ENCODE measurements at regions not wholly inside any gene's neighbourhood (a gene's known extent, or its start where the extent isn't known, plus 50 kb on each side); places are given as distances from the start of the nearest gene placed in this dataset.

- TF ChIP-seq CTCF (conservative IDR thresholded peaks at IDR 0.05; ENCODE audit: low read depth, low read length): no peak
- no peak for DNase-seq (ENCODE audit: low read depth)
- H3K4me3 ChIP-seq (ENCODE audit: low read depth, low read length): no peak overlapping the region
Observed at GRCh38 chr1:94628499-94628843, 86.9 kb upstream of the F3 start.

- no peak overlapping the region for H3K4me3 ChIP-seq (ENCODE audit: low read depth, low read length)
- DNase-seq (ENCODE audit: low read depth): no peak
- no peak for TF ChIP-seq CTCF (conservative IDR thresholded peaks at IDR 0.05; ENCODE audit: low read depth, low read length)
Observed at GRCh38 chr1:94627771-94628498, 86.4 kb upstream of the F3 start.

- no peak for DNase-seq (ENCODE audit: low read depth)
- no peak for TF ChIP-seq CTCF (conservative IDR thresholded peaks at IDR 0.05; ENCODE audit: low read depth, low read length)
- no peak overlapping the region for H3K4me3 ChIP-seq (ENCODE audit: low read depth, low read length)
Observed at GRCh38 chr1:94624203-94624602, 82.6 kb upstream of the F3 start.

GRCh38 chr1:94623560-94624148 is 82.1 kb upstream of the F3 start:
- peak; percentile 80 for DNase-seq (ENCODE audit: low read depth)
- no peak overlapping the region for H3K4me3 ChIP-seq (ENCODE audit: low read depth, low read length)
- no peak for TF ChIP-seq CTCF (conservative IDR thresholded peaks at IDR 0.05; ENCODE audit: low read depth, low read length)

- no peak for TF ChIP-seq CTCF (conservative IDR thresholded peaks at IDR 0.05; ENCODE audit: low read depth, low read length)
- H3K4me3 ChIP-seq (ENCODE audit: low read depth, low read length): no peak overlapping the region
- DNase-seq (ENCODE audit: low read depth): peak; percentile 77
Observed at GRCh38 chr1:94622757-94623156, 81.2 kb upstream of the F3 start.

- no peak for TF ChIP-seq CTCF (conservative IDR thresholded peaks at IDR 0.05; ENCODE audit: low read depth, low read length)
- no peak for DNase-seq (ENCODE audit: low read depth)
- no peak overlapping the region for H3K4me3 ChIP-seq (ENCODE audit: low read depth, low read length)
Observed at GRCh38 chr1:94621802-94622201, 80.2 kb upstream of the F3 start.

GRCh38 chr1:94621395-94621794 is 79.8 kb upstream of the F3 start:
- H3K4me3 ChIP-seq (ENCODE audit: low read depth, low read length): no peak overlapping the region
- DNase-seq (ENCODE audit: low read depth): peak; percentile 47
- TF ChIP-seq CTCF (conservative IDR thresholded peaks at IDR 0.05; ENCODE audit: low read depth, low read length): no peak

Data from choroid plexus epithelial cell (primary cell).